Lung microvascular endothelial cell (primary cell): ENCODE measurements at regions not wholly inside any gene's neighbourhood (a gene's known extent, or its start where the extent isn't known, plus 50 kb on each side); places are given as distances from the start of the nearest gene placed in this dataset.

Source experiments
- DNase-seq, 2 donors: peaks; one replicate each; pipeline versions ENCODE4 v3.0.0 to v3.0.0-alpha.2; 2010; ENCODE audit warnings: low read depth in 2 of 2

- DNase-seq: no peak
These were observed 921.8 kb downstream of the BCL11B start for GRCh38 chr14:98350213-98350612.

GRCh38 chr14:98364961-98365360 lies 907.0 kb downstream of the BCL11B start:
- no peak for DNase-seq

GRCh38 chr14:98366429-98366828 lies 905.6 kb downstream of the BCL11B start:
- DNase-seq: no peak

- DNase-seq: no peak
These were observed 903.8 kb downstream of the BCL11B start for GRCh38 chr14:98368221-98368620.

- DNase-seq: no peak
These were observed 903.1 kb downstream of the BCL11B start for GRCh38 chr14:98368916-98369315.

GRCh38 chr14:98369344-98369743 lies 902.7 kb downstream of the BCL11B start:
- DNase-seq: no peak

- no peak for DNase-seq
These were observed 901.6 kb downstream of the BCL11B start for GRCh38 chr14:98370352-98370751.

GRCh38 chr14:98371141-98371540 lies 900.9 kb downstream of the BCL11B start:
- no peak for DNase-seq

GRCh38 chr14:98374136-98374535 lies 897.9 kb downstream of the BCL11B start:
- DNase-seq: no peak

- DNase-seq: no peak
These were observed 896.4 kb downstream of the BCL11B start for GRCh38 chr14:98375566-98375965.

- no peak for DNase-seq
These were observed 892.2 kb downstream of the BCL11B start for GRCh38 chr14:98379830-98380229.

GRCh38 chr14:98382662-98383061 lies 889.3 kb downstream of the BCL11B start:
- no peak for DNase-seq

GRCh38 chr14:98385851-98386250 lies 886.1 kb downstream of the BCL11B start:
- no peak for DNase-seq

- no peak for DNase-seq
These were observed 880.9 kb downstream of the BCL11B start for GRCh38 chr14:98391061-98391460.

GRCh38 chr14:98393527-98393926 lies 878.5 kb downstream of the BCL11B start:
- no peak for DNase-seq

GRCh38 chr14:98404811-98405210 lies 867.2 kb downstream of the BCL11B start:
- no peak for DNase-seq

- no peak for DNase-seq
These were observed 863.9 kb downstream of the BCL11B start for GRCh38 chr14:98408024-98408555.

- no peak for DNase-seq
These were observed 863.3 kb downstream of the BCL11B start for GRCh38 chr14:98408713-98409112.

- no peak for DNase-seq
These were observed 860.8 kb downstream of the BCL11B start for GRCh38 chr14:98411154-98411553.

GRCh38 chr14:98412431-98412830 lies 859.6 kb downstream of the BCL11B start:
- no peak for DNase-seq

GRCh38 chr14:98415766-98416165 lies 856.2 kb downstream of the BCL11B start:
- no peak for DNase-seq

- DNase-seq: no peak
These were observed 855.0 kb downstream of the BCL11B start for GRCh38 chr14:98417001-98417400.

- DNase-seq: no peak
These were observed 843.5 kb downstream of the BCL11B start for GRCh38 chr14:98428483-98428994.

GRCh38 chr14:98433436-98433835 lies 838.6 kb downstream of the BCL11B start:
- DNase-seq: no peak
